GM18867 (cell line): ENCODE measurements at regions not wholly inside any gene's neighbourhood (a gene's known extent, or its start where the extent isn't known, plus 50 kb on each side); places are given as distances from the start of the nearest gene placed in this dataset.
"Not testable (repeated sequence)": the region's sequence is repeated elsewhere in the genome, so short reads cannot be mapped to it uniquely, and the experiment has no call there.

Experiments used
- ATAC-seq: cut with Tn5 transposase; IDR thresholded peaks from one replicate; pipeline ENCODE4 v1.9.1; 2021; ENCODE audit warnings: mild to moderate bottlenecking, moderate library complexity; ENCODE audit not compliant: unreplicated experiment

GRCh38 chr1:184821658-184822057, 67.0 kb upstream of the EDEM3 start:
- ATAC-seq: no peak

- ATAC-seq: no peak
Measured at GRCh38 chr1:184820956-184821355, 66.3 kb upstream of the EDEM3 start.

- no peak for ATAC-seq
Measured at GRCh38 chr1:184820218-184820750, 65.6 kb upstream of the EDEM3 start.

GRCh38 chr1:184818646-184819045, 64.0 kb upstream of the EDEM3 start:
- no peak for ATAC-seq

- ATAC-seq: not testable (repeated sequence)
Measured at GRCh38 chr1:184817003-184817402, 62.3 kb upstream of the EDEM3 start.

- no peak for ATAC-seq
Measured at GRCh38 chr1:184813528-184814089, 59.0 kb upstream of the EDEM3 start.

GRCh38 chr1:184811439-184812111, 56.9 kb upstream of the EDEM3 start:
- no peak for ATAC-seq

- no peak for ATAC-seq
Measured at GRCh38 chr1:184810735-184811343, 56.2 kb upstream of the EDEM3 start.

GRCh38 chr1:184806296-184806721, 51.7 kb upstream of the EDEM3 start:
- ATAC-seq: no peak

GRCh38 chr1:184805667-184806295, 51.1 kb upstream of the EDEM3 start:
- peak; percentile 87 for ATAC-seq
